ENCODE measurements at regions not wholly inside any gene's neighbourhood (a gene's known extent, or its start where the extent isn't known, plus 50 kb on each side); places are given as distances from the start of the nearest gene placed in this dataset.

- no peak for TF ChIP-seq CTCF (IDR thresholded peaks at IDR 0.05; ENCODE audit: low read depth, low read length)
- TF ChIP-seq MAX (IDR thresholded peaks at IDR 0.05; ENCODE audit: low read depth, low read length), result no peak
- TF ChIP-seq POLR2A (IDR thresholded peaks at IDR 0.05; ENCODE audit: extremely low read depth, insufficient read length), result no peak
These were observed 129.1 kb upstream of the MANEA start for GRCh38 chr6:95448208-95448607.

All from NB4 (cell line).